HepG2 (cell line): ENCODE measurements at regions not wholly inside any gene's neighbourhood (a gene's known extent, or its start where the extent isn't known, plus 50 kb on each side); places are given as distances from the start of the nearest gene placed in this dataset.

ENCODE experiments used
- ATAC-seq: fragments of 200-7000 bp; cut with Tn5 transposase; 3 replicates; pipeline ENCODE4 v1.9.1; 2020; ENCODE audit warnings: mild to moderate bottlenecking, moderate library complexity
- BruUV-seq: library from RNA; stranded (reverse); fragments of 400-500 nt; replicated peaks from 2 replicates; lab custom pipeline; 2021; lab: Mats Ljungman, UMichigan
- CTCF ChIA-PET: fragments of 300-600 bp; formaldehyde crosslinking; extraction: SDS; loops from one replicate; lab custom pipeline; 2021; ENCODE audit warnings: low total read pairs, inconsistent platforms, low intra/inter-chr PET ratio; lab: Yijun Ruan, JAX
- POLR2A ChIA-PET: fragments of 350-600 bp; sonication (Branson Sonifier 250); formaldehyde crosslinking; loops from one replicate; lab custom pipeline; 2020; ENCODE audit warnings: antibody characterized with exemption, inconsistent platforms; lab: Yijun Ruan, JAX
- DNase-seq: peaks from one replicate; pipeline ENCODE4 v3.0.0-alpha.2; 2015; ENCODE audit warnings: low spot score
- FAIRE-seq: peaks from 3 replicates; lab custom pipeline; 2011; peaks lifted over from hg19 to GRCh38; lab: Jason Lieb, UNC
- H2AFZ ChIP-seq: one replicate; pipeline ENCODE4 v1.6.1; 2011; ENCODE audit warnings: low read length, inconsistent platforms
- H3K27ac ChIP-seq: fragments of 300-600 bp; 3 replicates; pipeline ENCODE4 v1.8.0; 2011; ENCODE audit warnings: mixed run types, mild to moderate bottlenecking, mixed read lengths, low read length, inconsistent platforms; ENCODE audit not compliant: insufficient read depth; ENCODE audit errors: extremely low read length
- H3K27me3 ChIP-seq, 2 experiments: fragments of 200-600 bp in 1 of 2; 2 replicates in 1 of 2; 3 replicates in 1 of 2; pipeline versions ENCODE4 v1.6.0 to v1.8.0; 2011; ENCODE audit warnings: low read length in 2 of 2, mild to moderate bottlenecking in 2 of 2, moderate library complexity in 2 of 2, inconsistent platforms in 1 of 2; ENCODE audit not compliant: insufficient read depth in 2 of 2, control insufficient read depth in 1 of 2
- H3K36me3 ChIP-seq, 2 experiments: fragments of 200-600 bp in 1 of 2; replicated peaks in 1 of 2; 2 replicates in 1 of 2; 3 replicates in 1 of 2; pipeline versions ENCODE4 v1.5.1 to v1.8.0; 2011; ENCODE audit warnings: low read length in 2 of 2, inconsistent platforms in 1 of 2; ENCODE audit not compliant: insufficient read depth in 2 of 2, control insufficient read depth in 1 of 2
- H3K4me1 ChIP-seq: 2 replicates; pipeline ENCODE4 v1.5.1; 2012; ENCODE audit warnings: low read length, inconsistent platforms; ENCODE audit not compliant: insufficient read depth
- H3K4me2 ChIP-seq: 2 replicates; pipeline ENCODE4 v1.6.0; 2011; ENCODE audit warnings: low read depth, low read length, inconsistent platforms
- H3K4me3 ChIP-seq, 3 experiments: fragments of 200-600 bp in 1 of 3; sonication (generic), shearing (Covaris generic) in 1 of 3; replicated peaks in 1 of 3; 2 replicates each; pipeline ENCODE4 v1.5.1; 2011 to 2016; ENCODE audit warnings: low read length in 3 of 3, inconsistent platforms in 2 of 3, low read depth in 2 of 3, mild to moderate bottlenecking in 2 of 3, control low read depth in 1 of 3, mixed read lengths in 1 of 3; ENCODE audit not compliant: insufficient read depth in 1 of 3
- H3K79me2 ChIP-seq: one replicate; pipeline ENCODE4 v1.6.1; 2011; ENCODE audit warnings: low read length, inconsistent platforms; ENCODE audit not compliant: insufficient read depth
- H3K9ac ChIP-seq: 2 replicates; pipeline ENCODE4 v1.6.0; 2011; ENCODE audit warnings: mild to moderate bottlenecking, low read depth, low read length, inconsistent platforms; ENCODE audit not compliant: insufficient read depth
- H3K9me3 ChIP-seq: 2 replicates; pipeline ENCODE4 v1.5.1; 2012; ENCODE audit warnings: mild to moderate bottlenecking, low read length
- H4K20me1 ChIP-seq: 2 replicates; pipeline ENCODE4 v1.6.0; 2011; ENCODE audit warnings: inconsistent platforms, mild to moderate bottlenecking, low read length, moderate library complexity; ENCODE audit not compliant: insufficient read depth
- ARHGAP35 ChIP-seq: sonication (generic); formaldehyde crosslinking; IDR thresholded peaks from 2 replicates; pipeline ENCODE4 v1.9.0; 2022; ENCODE audit warnings: mild to moderate bottlenecking, inconsistent platforms, moderate library complexity, missing genetic modification reagents, borderline replicate concordance
- FOXK2 ChIP-seq: fragments of 450-650 bp; IDR thresholded peaks from 2 replicates; pipeline ENCODE4 v1.6.1; 2016
- GFI1 ChIP-seq: sonication (generic); formaldehyde crosslinking; IDR thresholded peaks from 2 replicates; pipeline ENCODE4 v1.5.0; 2020; ENCODE audit warnings: missing genetic modification reagents, mild to moderate bottlenecking, borderline replicate concordance
- HNRNPH1 ChIP-seq: fragments of 200-400 bp; formaldehyde crosslinking; optimal IDR thresholded peaks from 2 replicates; pipeline ENCODE3; 2017; ENCODE audit warnings: mild to moderate bottlenecking, low read depth, low read length
- KLF9 ChIP-seq: IDR thresholded peaks from 2 replicates; pipeline ENCODE4 v1.6.1; 2016; ENCODE audit warnings: low read depth
- MNT ChIP-seq: fragments of 450-650 bp; IDR thresholded peaks from 2 replicates; pipeline ENCODE4 v1.6.1; 2016
- NFIB ChIP-seq: sonication (generic); formaldehyde crosslinking; IDR thresholded peaks from 2 replicates; pipeline ENCODE4 v1.9.0; 2021; ENCODE audit warnings: missing genetic modification reagents, mild to moderate bottlenecking, borderline replicate concordance
- NFKB2 ChIP-seq: sonication (generic); formaldehyde crosslinking; IDR thresholded peaks from 2 replicates; pipeline ENCODE4 v1.4.0; 2020; ENCODE audit warnings: missing genetic modification reagents, borderline replicate concordance
- PCBP1 ChIP-seq: fragments of 200-400 bp; formaldehyde crosslinking; IDR thresholded peaks from 2 replicates; pipeline ENCODE4 v1.6.1; 2017; ENCODE audit warnings: mild to moderate bottlenecking, low read depth, low read length, borderline replicate concordance
- RARG ChIP-seq: sonication (generic); formaldehyde crosslinking; IDR thresholded peaks from 2 replicates; pipeline ENCODE4 v1.4.0; 2020; ENCODE audit warnings: low read depth, mild to moderate bottlenecking, missing genetic modification reagents
- RELA ChIP-seq: sonication (generic); formaldehyde crosslinking; IDR thresholded peaks from 2 replicates; pipeline ENCODE4 v1.4.0; 2020; ENCODE audit warnings: missing genetic modification reagents
- RXRA ChIP-seq: sonication (generic); formaldehyde crosslinking; IDR thresholded peaks from 2 replicates; pipeline ENCODE4 v1.5.1; 2020; ENCODE audit warnings: missing genetic modification reagents
- SMYD3 ChIP-seq: sonication (generic); formaldehyde crosslinking; IDR thresholded peaks from 2 replicates; pipeline ENCODE4 v1.8.1; 2023; ENCODE audit warnings: mild to moderate bottlenecking, missing genetic modification reagents
- ZBTB49 ChIP-seq: sonication (generic); formaldehyde crosslinking; IDR thresholded peaks from 2 replicates; pipeline ENCODE4 v1.4.0; 2020; ENCODE audit warnings: missing genetic modification reagents, borderline replicate concordance
- ZNF207 ChIP-seq: fragments of 450-650 bp; IDR thresholded peaks from 2 replicates; pipeline ENCODE4 v1.6.1; 2016; ENCODE audit warnings: antibody characterized with exemption, borderline replicate concordance
- ZNF562 ChIP-seq: sonication (generic); formaldehyde crosslinking; IDR thresholded peaks from 2 replicates; pipeline ENCODE4 v1.8.0; 2022; ENCODE audit warnings: missing genetic modification reagents, borderline replicate concordance
- ZSCAN31 ChIP-seq: sonication (generic); formaldehyde crosslinking; IDR thresholded peaks from 2 replicates; pipeline ENCODE4 v1.5.0; 2020; ENCODE audit warnings: low read depth, mild to moderate bottlenecking, missing genetic modification reagents
- WGBS: methylation state at CpG from one replicate; pipeline ENCODE4 v1.1.6; 2017; ENCODE audit warnings: low lambda C conversion rate; 5-methylcytosine and 5-hydroxymethylcytosine counted together
- in situ Hi-C: cut with HindIII; loops from 2 replicates; pipeline ENCODE4 v1.10.0; 2017; ENCODE audit warnings: low pct_unique_long_range_greater_than_20kb; ENCODE audit not compliant: extremely low pct_ligation_motif_present
- intact Hi-C: fragments of 100-400 bp; cut with micrococcal nuclease; formaldehyde crosslinking; loops from one replicate; pipeline ENCODE4 v1.10.0; 2022; ENCODE audit not compliant: unreplicated experiment

GRCh38 chr7:57774300-57774699 lies 324.3 kb downstream of the ZNF716 start:
- Histone ChIP-seq H3K4me3 (no peak overlapping the region), H3K4me1 (no peaks in the 10 kb centered on the region), H4K20me1 (no peaks in the 10 kb centered on the region), H3K27ac (no peak overlapping the region), H3K79me2 (no peaks in the 10 kb centered on the region), H2AFZ (no peak overlapping the region), H3K36me3 (no peaks in the 10 kb centered on the region), H3K9me3 (peaks cover 98% of the 10 kb centered on the region), H3K27me3 (no peaks in the 10 kb centered on the region), H3K9ac (no peak overlapping the region), H3K4me2 (no peak overlapping the region)
- no TSS peak for BruUV-seq
- ATAC-seq: no peak
- FAIRE-seq: no peak
- CTCF ChIA-PET: no interaction called here
- in situ Hi-C loops: no loop called here
- TF ChIP-seq RELA (CRISPR knock-in tag): no peak
- no peak for TF ChIP-seq SMYD3 (CRISPR knock-in tag)
- TF ChIP-seq HNRNPH1: no peak
- TF ChIP-seq ARHGAP35 (CRISPR knock-in tag): no peak
- TF ChIP-seq RXRA (CRISPR knock-in tag): no peak
- TF ChIP-seq KLF9 (CRISPR knock-in tag): no peak
- no peak for TF ChIP-seq NFKB2 (CRISPR knock-in tag)
- no peak for TF ChIP-seq NFIB (CRISPR knock-in tag)
- TF ChIP-seq PCBP1: no peak
- WGBS: 50% methylated on average over 8 of the region's 13 CpGs
- no peak for DNase-seq
- intact Hi-C loops: no loop called here
- POLR2A ChIA-PET: no interaction called here

GRCh38 chr7:57775396-57776088 lies 325.6 kb downstream of the ZNF716 start:
- intact Hi-C loops: no loop called here
- Histone ChIP-seq H3K9ac (no peak overlapping the region), H3K4me2 (no peak overlapping the region), H4K20me1 (no peaks in the 10 kb centered on the region), H2AFZ (no peak overlapping the region), H3K36me3 (no peaks in the 10 kb centered on the region), H3K4me3 (no peak overlapping the region), H3K79me2 (no peaks in the 10 kb centered on the region), H3K27me3 (no peaks in the 10 kb centered on the region), H3K4me1 (no peaks in the 10 kb centered on the region), H3K27ac (no peak overlapping the region), H3K9me3 (peaks cover 89% of the 10 kb centered on the region)
- no peak for DNase-seq
- no peak for ATAC-seq
- ChIA-PET CTCF (no interaction called here), POLR2A (no interaction called here)
- FAIRE-seq: no peak
- BruUV-seq: no TSS peak
- in situ Hi-C loops: no loop called here
- 48% methylated on average over 14 of the region's 17 CpGs for WGBS
- TF ChIP-seq ZBTB49 (CRISPR knock-in tag): no peak
- no peak for TF ChIP-seq RARG (CRISPR knock-in tag)
- no peak for TF ChIP-seq GFI1 (CRISPR knock-in tag)
- TF ChIP-seq ZNF562 (CRISPR knock-in tag): no peak
- no peak for TF ChIP-seq ZSCAN31
- TF ChIP-seq MNT: no peak
- no peak for TF ChIP-seq ZNF207
- no peak for TF ChIP-seq FOXK2
